GM19328 (cell line): ENCODE measurements at regions not wholly inside any gene's neighbourhood (a gene's known extent, or its start where the extent isn't known, plus 50 kb on each side); places are given as distances from the start of the nearest gene placed in this dataset.

Experiments used
- ATAC-seq: cut with Tn5 transposase; IDR thresholded peaks from one replicate; pipeline ENCODE4 v1.9.1; 2021; ENCODE audit warnings: mild to moderate bottlenecking, moderate library complexity; ENCODE audit not compliant: unreplicated experiment

GRCh38 chr12:67116134-67116533 is 153.0 kb upstream of the CAND1 start:
- no peak for ATAC-seq

GRCh38 chr12:67122584-67122983 is 146.6 kb upstream of the CAND1 start:
- no peak for ATAC-seq

DNA sequence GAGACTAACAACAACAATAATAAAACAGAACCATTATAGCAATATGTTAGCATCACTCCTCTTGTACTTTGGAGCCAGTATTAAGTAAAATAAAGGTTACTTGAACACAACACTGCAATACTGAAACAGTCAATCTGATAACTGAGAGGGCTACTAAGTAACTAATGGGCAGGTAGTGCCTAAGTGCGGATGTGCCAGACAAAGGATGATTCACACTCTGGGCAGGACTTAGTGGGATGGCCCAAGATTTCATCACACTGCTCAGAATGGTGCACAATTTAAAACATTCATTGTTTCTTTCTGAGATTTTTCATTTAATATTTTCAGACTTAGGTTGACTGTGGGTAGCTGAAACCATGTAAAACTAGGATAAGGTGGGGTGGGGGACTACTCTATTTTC is 131.9 kb upstream of the CAND1 start:
- no peak for ATAC-seq

DNA sequence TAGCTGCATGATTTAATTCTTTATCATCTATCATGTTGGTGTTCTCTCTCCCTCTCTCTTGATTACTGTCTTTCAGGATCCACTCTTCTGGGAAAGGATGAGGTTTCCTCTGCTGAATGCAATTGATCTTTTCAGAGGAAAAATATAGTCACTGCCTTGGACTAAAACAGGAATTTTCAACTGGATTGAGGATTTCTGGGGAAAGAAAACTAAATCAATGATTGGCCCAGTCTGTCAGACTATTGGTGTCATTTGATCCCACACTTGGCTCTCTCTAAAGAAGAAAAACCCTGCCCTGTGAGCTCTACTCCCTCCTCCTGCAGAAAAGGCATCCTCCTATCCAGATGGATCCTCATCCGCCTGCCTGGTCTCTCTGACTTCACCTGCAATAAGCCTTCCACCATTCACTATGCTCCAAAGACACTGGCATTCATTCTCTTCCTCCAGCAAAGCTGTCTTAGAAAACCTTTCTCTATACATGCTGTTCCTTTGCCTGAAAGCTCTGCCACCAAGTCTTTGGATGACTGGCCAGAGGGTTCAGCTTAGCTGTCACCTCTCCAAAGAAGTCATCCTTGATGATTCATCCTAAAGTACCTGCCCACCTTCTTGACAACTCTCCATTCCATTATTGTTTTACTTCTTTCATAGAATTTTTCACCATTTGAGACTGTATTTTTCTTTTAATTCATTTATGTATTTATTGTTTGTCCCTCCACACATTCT is 127.7 kb upstream of the CAND1 start:
- ATAC-seq: no peak

DNA sequence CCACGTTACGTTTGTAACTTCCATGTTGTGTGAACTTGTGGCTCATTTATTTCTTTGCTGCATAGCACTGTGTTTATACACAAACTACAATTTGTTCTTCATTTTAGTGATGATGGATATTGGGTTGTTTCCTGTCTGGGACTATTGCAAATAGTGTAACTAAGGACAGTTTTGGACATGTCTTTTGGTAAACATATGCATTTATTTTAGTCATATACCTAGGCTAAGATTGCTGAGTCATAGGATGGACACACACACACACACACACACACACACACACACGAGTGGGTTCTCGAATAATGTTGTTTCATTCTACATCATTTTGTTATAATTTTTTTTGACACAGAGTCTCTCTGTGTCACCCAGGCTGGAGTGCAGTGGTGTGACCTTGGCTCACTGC is 123.5 kb upstream of the CAND1 start:
- ATAC-seq: no peak

GRCh38 chr12:67147030-67147429 is 122.1 kb upstream of the CAND1 start:
- no peak for ATAC-seq

DNA sequence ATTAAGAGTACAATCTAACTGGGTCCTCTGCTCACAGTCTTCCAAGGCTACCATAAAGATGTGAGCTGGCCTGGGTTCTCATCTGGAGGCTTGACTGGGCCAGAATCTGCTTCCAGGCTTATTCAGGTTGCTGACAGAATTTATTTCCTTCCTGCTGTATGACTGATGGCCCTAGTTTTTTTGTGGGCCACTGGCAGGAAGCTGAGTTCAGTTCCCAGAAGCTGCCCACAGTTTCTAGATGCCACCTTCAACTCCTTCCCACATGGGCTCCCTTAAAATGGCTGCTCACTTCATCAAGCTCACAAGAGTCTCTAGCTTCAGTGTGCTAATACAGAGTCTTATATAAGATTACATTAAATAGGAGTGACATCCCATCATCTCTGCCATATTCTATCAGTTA is 121.7 kb upstream of the CAND1 start:
- no peak for ATAC-seq

DNA sequence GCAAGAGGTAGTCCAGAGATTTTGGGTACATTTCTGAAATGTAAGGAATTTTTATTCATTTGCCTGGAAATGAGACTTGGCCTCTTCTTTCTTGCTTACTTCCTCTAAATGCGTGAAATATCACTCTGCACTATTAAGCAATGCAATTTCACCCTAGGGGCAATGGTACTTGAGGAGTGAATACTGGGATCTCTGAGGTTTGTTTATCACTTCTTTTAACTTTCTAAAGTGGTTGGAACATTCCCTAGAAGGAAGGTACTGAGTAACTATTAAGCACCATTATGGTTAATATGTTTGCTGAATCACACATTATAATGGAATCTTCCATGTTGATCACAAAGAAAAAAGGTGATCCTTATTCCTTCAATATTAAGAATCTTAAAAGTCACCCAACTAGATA is 120.9 kb upstream of the CAND1 start:
- no peak for ATAC-seq

GRCh38 chr12:67151886-67152285 is 117.3 kb upstream of the CAND1 start:
- no peak for ATAC-seq

DNA sequence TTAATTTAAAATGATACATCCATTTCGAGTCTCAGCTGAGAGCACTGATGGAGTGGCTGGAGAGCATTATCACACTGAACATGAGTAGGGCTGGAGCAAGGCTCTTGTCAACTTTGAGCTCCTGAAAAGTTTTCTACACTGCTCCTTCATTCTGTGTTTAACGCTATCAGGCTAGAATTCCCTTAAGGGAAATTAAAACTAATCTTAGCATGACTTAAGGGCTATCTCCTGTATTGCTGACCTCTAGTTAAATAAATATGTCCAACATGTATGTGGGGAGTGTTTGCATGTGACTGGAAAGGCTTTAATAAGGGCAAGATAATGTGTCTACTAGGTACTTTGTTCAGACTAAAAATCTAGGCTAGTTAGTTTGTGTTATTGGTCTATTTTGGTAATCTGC is 116.7 kb upstream of the CAND1 start:
- no peak for ATAC-seq

- no peak for ATAC-seq
These were observed 114.3 kb upstream of the CAND1 start for GRCh38 chr12:67154901-67155300.

GRCh38 chr12:67155863-67156262 is 113.3 kb upstream of the CAND1 start:
- no peak for ATAC-seq

DNA sequence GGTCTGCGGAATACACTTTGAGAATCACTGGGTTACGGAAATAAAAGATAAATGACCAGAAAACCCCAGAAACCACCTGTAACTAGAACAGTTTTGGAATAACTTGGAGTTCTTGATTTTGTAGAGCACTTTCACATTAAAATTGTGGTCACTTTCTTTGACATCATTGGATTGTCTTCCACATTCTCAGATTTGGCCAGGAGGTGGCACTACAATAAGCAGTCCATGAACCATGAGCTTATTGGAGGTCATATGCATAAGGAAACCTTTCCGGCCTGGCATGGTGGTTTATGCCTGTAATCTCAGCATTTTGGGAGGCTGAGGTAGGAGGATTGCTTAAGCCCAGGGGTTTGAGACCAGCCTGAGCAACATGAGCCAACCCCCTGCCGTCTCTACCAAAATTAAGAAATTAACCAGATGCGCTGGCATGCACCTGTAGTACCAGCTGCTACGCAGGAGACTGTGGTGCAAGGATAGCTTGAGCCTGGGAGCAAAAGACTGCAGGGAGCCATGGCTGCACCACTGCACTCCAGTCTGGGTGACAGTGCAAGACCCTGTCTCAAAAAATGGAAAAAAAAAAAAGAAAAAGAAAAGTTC is 107.7 kb upstream of the CAND1 start:
- ATAC-seq: no peak

DNA sequence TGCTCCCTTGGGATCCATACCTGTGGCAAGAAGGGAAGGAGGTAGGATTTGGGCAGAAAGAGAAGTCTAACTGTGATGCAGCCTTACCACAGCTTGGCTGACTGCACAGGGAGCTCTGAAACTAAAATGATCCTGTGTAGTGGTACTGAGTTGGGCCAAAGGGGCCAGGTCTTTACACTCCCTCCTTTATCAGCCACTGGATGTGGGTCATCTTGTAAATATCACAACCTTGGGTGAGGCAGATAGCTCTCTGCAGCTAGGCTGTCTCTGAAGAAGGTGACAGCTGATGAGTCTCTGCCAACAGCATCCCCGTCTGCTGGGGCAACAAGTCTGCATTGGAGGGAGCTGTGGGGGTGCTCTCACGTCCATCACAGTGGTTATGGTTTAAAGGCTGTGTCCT is 95.9 kb upstream of the CAND1 start:
- ATAC-seq: no peak

- no peak for ATAC-seq
These were observed 86.6 kb upstream of the CAND1 start for GRCh38 chr12:67182551-67182950.

DNA sequence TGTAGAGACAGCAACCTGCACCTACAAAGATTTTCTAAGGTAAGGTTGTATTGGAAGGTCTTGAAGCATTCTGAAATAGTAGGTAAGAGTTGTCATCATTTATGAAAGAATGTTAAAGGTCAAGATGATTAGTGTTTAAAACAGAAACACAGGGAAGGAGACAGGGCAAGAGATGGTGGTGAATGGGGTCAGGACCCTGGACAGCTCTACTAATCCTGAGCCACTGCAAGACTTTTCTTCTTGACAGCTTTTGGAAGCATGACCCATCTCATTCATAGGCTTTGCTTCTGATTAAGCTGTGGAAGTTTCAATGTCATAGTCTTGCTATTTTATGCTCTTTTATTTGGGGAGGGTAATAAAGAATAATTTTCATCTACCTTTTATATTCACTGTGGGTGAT is 75.5 kb upstream of the CAND1 start:
- no peak for ATAC-seq

GRCh38 chr12:67200386-67200785 is 68.8 kb upstream of the CAND1 start:
- ATAC-seq: no peak

DNA sequence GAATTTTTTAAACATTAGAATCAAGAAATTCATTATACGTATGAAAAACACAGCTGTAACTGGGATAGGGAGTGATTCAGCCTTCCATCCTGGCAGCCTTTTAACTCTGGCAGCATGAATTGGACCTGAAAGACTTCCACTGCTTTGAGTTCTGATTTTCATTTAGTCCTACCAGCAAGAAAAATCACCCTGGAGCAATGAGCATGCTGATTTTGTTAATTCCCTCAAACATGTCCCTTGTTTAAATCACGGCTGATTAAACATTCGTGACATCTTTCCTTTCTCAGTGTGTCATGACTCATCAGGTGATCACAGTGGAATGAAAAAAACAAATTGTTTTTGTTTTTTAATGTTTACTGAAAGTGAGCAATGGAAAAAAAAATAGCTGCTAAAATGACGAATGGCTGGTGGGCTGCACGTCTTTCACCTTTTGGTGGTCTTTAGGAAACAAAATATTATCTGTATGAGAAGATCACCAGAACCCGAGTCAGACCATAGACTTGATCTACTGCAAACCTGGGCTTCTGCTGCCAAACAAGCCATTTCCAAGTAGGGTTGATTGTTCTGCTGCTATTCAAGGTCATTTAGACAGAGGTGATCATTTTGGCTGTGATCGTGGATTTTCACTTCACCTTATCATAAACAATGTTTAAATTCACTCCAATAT is 67.0 kb upstream of the CAND1 start:
- ATAC-seq: no peak

GRCh38 chr12:67202678-67203012 is 66.5 kb upstream of the CAND1 start:
- no peak for ATAC-seq

DNA sequence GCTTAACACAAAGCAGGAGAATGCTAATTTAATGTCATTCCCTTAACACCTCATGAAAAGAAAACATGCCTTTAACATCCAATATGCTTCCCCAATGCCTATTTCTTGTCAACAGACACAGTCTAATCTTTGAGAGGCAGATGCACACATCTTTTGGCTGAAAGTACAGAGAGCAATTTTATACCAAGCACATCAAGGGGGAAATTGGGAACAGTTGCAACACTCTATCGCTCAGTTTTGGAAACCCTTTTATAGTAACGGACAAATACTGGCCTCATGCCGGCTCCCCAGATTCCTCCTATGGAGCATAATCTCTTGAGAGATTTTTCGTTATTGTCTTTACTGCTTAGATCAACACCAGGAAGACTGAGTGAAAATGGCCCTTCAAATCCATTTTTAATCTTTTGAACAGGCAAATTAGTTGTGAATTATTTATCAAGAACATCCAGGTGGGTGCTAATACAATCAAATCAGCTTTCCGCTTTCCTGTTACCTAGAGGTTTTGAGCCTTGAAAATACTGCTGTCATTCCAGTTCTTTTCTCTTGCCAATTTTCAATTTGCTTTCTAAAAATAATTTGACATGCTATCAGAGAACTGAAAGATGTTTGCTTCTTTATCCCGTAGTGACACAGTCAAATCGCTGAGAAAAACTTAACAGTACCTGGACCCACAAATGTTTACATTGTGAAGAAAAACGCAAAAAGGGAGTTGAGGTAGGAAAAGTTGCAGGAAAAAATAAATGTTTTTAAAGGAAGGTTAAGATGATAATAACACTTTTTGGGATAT is 60.7 kb upstream of the CAND1 start:
- no peak for ATAC-seq

GRCh38 chr12:67211029-67211428 is 58.1 kb upstream of the CAND1 start:
- ATAC-seq: no peak

DNA sequence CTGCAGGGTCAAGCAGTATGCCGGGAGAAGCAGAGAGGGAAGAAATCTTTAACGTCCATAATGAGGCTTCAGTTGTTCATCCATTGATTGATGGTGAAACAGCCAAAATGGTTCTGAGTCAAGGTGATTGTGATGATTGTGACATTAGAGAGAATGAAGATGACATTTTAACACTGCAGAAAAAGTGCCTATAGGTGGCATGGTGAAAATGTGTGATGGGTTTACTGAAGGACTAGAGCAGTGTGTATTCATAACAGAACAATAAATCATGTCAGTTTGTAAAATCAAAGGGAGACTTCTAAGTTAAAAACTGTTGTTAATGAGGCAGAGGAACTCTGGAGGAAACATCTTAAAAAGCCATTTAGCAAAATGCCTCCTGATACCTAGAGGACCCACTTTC is 57.7 kb upstream of the CAND1 start:
- no peak for ATAC-seq
